NCI-H1417 (cell line): ENCODE measurements at regions not wholly inside any gene's neighbourhood (a gene's known extent, or its start where the extent isn't known, plus 50 kb on each side); places are given as distances from the start of the nearest gene placed in this dataset.
"Not testable (repeated sequence)": the region's sequence is repeated elsewhere in the genome, so short reads cannot be mapped to it uniquely, and the experiment has no call there.

Experiments
- DNase-seq, 3 experiments: peaks; one replicate each; lab custom pipeline; 2025; lab: John Stamatoyannopoulos, UW

- DNase-seq = no peak
Measured at GRCh38 chr14:87632796-87633195, 360.2 kb downstream of the GALC start.

- no peak for DNase-seq
Measured at GRCh38 chr14:87630846-87631245, 362.1 kb downstream of the GALC start.

GRCh38 chr14:87629788-87630187, 363.2 kb downstream of the GALC start:
- DNase-seq = no peak

- DNase-seq = no peak
Measured at GRCh38 chr14:87628780-87629179, 364.2 kb downstream of the GALC start.

- peak in 2 of 3 experiments; percentile 10 to 69 for DNase-seq
Measured at GRCh38 chr14:87628129-87628528, 364.9 kb downstream of the GALC start.

- DNase-seq = no peak
Measured at GRCh38 chr14:87626266-87626665, 366.7 kb downstream of the GALC start.

GRCh38 chr14:87623616-87624015, 369.4 kb downstream of the GALC start:
- no peak for DNase-seq

- no peak for DNase-seq
Measured at GRCh38 chr14:87617079-87617478, 375.9 kb downstream of the GALC start.

GRCh38 chr14:87615822-87616679, 376.9 kb downstream of the GALC start:
- peak; percentile 58 to 85 (median 74) for DNase-seq

GRCh38 chr14:87615047-87615446, 377.9 kb downstream of the GALC start:
- no peak for DNase-seq

GRCh38 chr14:87613881-87614280, 379.1 kb downstream of the GALC start:
- peak in 1 of 3 experiments; percentile 37 for DNase-seq

- DNase-seq = not testable (repeated sequence)
Measured at GRCh38 chr14:87607056-87607455, 385.9 kb downstream of the GALC start.

- no peak for DNase-seq
Measured at GRCh38 chr14:87601036-87601435, 391.9 kb downstream of the GALC start.

GRCh38 chr14:87600240-87600639, 392.7 kb downstream of the GALC start:
- DNase-seq = no peak

GRCh38 chr14:87581298-87581697, 411.7 kb downstream of the GALC start:
- DNase-seq = no peak

- no peak for DNase-seq
Measured at GRCh38 chr14:87579036-87579435, 413.9 kb downstream of the GALC start.

- DNase-seq = no peak
Measured at GRCh38 chr14:87575378-87575777, 417.6 kb downstream of the GALC start.

- no peak for DNase-seq
Measured at GRCh38 chr14:87573591-87573990, 419.4 kb downstream of the GALC start.

- no peak for DNase-seq
Measured at GRCh38 chr14:87567618-87568295, 425.2 kb downstream of the GALC start.

GRCh38 chr14:87566991-87567390, 426.0 kb downstream of the GALC start:
- no peak for DNase-seq

GRCh38 chr14:87547536-87547935, 445.4 kb downstream of the GALC start:
- no peak for DNase-seq

GRCh38 chr14:87542288-87542687, 450.7 kb downstream of the GALC start:
- peak in 2 of 3 experiments; percentile 12 to 53 for DNase-seq

- DNase-seq = no peak
Measured at GRCh38 chr14:87540339-87540738, 452.6 kb downstream of the GALC start.
